Osteoblast (primary cell): ENCODE measurements at regions not wholly inside any gene's neighbourhood (a gene's known extent, or its start where the extent isn't known, plus 50 kb on each side); places are given as distances from the start of the nearest gene placed in this dataset.

Source experiments
- DNase-seq: peaks from one replicate; pipeline ENCODE4 v3.0.0; 2011; ENCODE audit warnings: low spot score, mixed read lengths; ENCODE audit not compliant: insufficient read length; ENCODE audit errors: missing footprints
- H2AFZ ChIP-seq: 2 replicates; pipeline ENCODE4 v1.6.0; 2011; ENCODE audit warnings: mild to moderate bottlenecking, low read length
- H3K27ac ChIP-seq: 2 replicates; pipeline ENCODE4 v1.5.1; 2011; ENCODE audit warnings: mild to moderate bottlenecking, low read depth, low read length, moderate library complexity
- H3K27me3 ChIP-seq: 2 replicates; pipeline ENCODE4 v1.6.0; 2012; ENCODE audit warnings: mild to moderate bottlenecking, control low read depth, inconsistent platforms, low read length, moderate library complexity; ENCODE audit not compliant: insufficient read depth
- H3K36me3 ChIP-seq: 2 replicates; pipeline ENCODE4 v1.5.1; 2011; ENCODE audit warnings: mild to moderate bottlenecking, low read length, control low read depth, moderate library complexity; ENCODE audit not compliant: insufficient read depth
- H3K4me1 ChIP-seq: 2 replicates; pipeline ENCODE4 v1.5.1; 2011; ENCODE audit warnings: mild to moderate bottlenecking, low read length, control low read depth, moderate library complexity; ENCODE audit not compliant: insufficient read depth
- H3K4me2 ChIP-seq: 2 replicates; pipeline ENCODE4 v1.6.0; 2011; ENCODE audit warnings: mild to moderate bottlenecking, low read length; ENCODE audit not compliant: insufficient read depth
- H3K4me3 ChIP-seq: fragments of 200-600 bp; sonication (generic); 3 replicates; pipeline ENCODE4 v1.5.1; 2012; ENCODE audit warnings: mild to moderate bottlenecking, low read length, inconsistent platforms; ENCODE audit not compliant: insufficient read depth
- H3K79me2 ChIP-seq: 2 replicates; pipeline ENCODE4 v1.6.0; 2012; ENCODE audit warnings: mild to moderate bottlenecking, low read length, control low read depth, inconsistent platforms; ENCODE audit not compliant: insufficient read depth
- H3K9me3 ChIP-seq: 2 replicates; pipeline ENCODE4 v1.5.1; 2011; ENCODE audit warnings: low read depth, low read length, control low read depth
- H4K20me1 ChIP-seq: 2 replicates; pipeline ENCODE4 v1.6.0; 2012; ENCODE audit warnings: mild to moderate bottlenecking, low read length, control low read depth; ENCODE audit not compliant: insufficient read depth
- CTCF ChIP-seq: IDR thresholded peaks from 2 replicates; pipeline ENCODE4 v1.5.1; 2011; ENCODE audit warnings: mild to moderate bottlenecking, low read depth, low read length, moderate library complexity; ENCODE audit errors: extremely low read depth

DNA sequence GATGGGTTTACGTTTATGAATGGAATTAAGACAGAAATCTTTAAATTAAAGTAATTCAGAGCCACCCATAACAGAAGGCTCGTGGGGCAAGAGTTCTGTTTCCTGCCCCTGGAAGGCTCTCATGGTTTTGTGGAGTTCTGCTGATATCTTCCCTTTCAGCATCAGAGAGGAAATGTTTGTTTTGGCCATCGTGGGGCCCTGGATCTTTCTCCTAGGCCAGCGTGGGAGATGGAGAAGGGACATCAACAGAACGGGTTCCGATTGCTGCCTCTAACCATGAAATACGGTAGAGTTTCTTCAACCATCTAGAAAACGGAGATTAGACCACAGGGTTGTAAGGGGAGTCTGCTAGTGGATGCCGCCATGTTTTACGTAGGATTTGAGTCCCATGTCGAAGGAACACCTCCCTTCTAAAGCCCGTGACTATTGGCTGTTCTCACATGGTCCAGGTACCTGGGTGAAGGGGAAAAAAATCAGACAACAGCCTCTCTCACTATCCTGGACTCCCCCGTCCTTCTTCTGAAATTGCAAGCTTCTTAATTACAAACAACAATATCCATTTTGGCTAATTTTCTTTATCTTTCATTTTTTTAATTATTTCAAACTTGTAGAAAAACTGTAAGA is 169.1 kb upstream of the CELF2 start:
- no peak overlapping the region for H2AFZ ChIP-seq
- no peaks in the 10 kb centered on the region for H3K36me3 ChIP-seq
- TF ChIP-seq CTCF, result no peak
- H3K27me3 ChIP-seq, result peaks cover 4% of the 10 kb centered on the region
- no peak overlapping the region for H3K27ac ChIP-seq
- no peaks in the 10 kb centered on the region for H3K9me3 ChIP-seq
- H3K4me3 ChIP-seq, result no peak overlapping the region
- H3K4me1 ChIP-seq, result no peaks in the 10 kb centered on the region
- H3K4me2 ChIP-seq, result no peak overlapping the region
- H4K20me1 ChIP-seq, result no peaks in the 10 kb centered on the region
- H3K79me2 ChIP-seq, result no peaks in the 10 kb centered on the region
- no peak for DNase-seq

GRCh38 chr10:10849306-10849705 is 168.4 kb upstream of the CELF2 start:
- Histone ChIP-seq H3K27ac (no peak overlapping the region), H3K79me2 (no peaks in the 10 kb centered on the region), H3K4me2 (no peak overlapping the region), H2AFZ (no peak overlapping the region), H3K27me3 (peaks cover 4% of the 10 kb centered on the region), H3K9me3 (no peaks in the 10 kb centered on the region), H3K36me3 (no peaks in the 10 kb centered on the region), H4K20me1 (no peaks in the 10 kb centered on the region), H3K4me3 (no peak overlapping the region), H3K4me1 (no peaks in the 10 kb centered on the region)
- no peak for TF ChIP-seq CTCF
- DNase-seq, result no peak

- H3K4me3 ChIP-seq, result no peak overlapping the region
- no peak for DNase-seq
- H2AFZ ChIP-seq, result no peak overlapping the region
- no peak overlapping the region for H3K4me2 ChIP-seq
- H4K20me1 ChIP-seq, result no peaks in the 10 kb centered on the region
- no peaks in the 10 kb centered on the region for H3K27me3 ChIP-seq
- no peak for TF ChIP-seq CTCF
- H3K9me3 ChIP-seq, result no peaks in the 10 kb centered on the region
- no peaks in the 10 kb centered on the region for H3K79me2 ChIP-seq
- H3K4me1 ChIP-seq, result no peaks in the 10 kb centered on the region
- H3K36me3 ChIP-seq, result no peaks in the 10 kb centered on the region
- no peak overlapping the region for H3K27ac ChIP-seq
Observed at GRCh38 chr10:10850214-10850613, 167.5 kb upstream of the CELF2 start.

GRCh38 chr10:10852464-10852863 is 165.2 kb upstream of the CELF2 start:
- Histone ChIP-seq H3K27me3 (no peaks in the 10 kb centered on the region), H3K4me1 (no peaks in the 10 kb centered on the region), H3K27ac (no peak overlapping the region), H4K20me1 (no peaks in the 10 kb centered on the region), H3K79me2 (no peaks in the 10 kb centered on the region), H2AFZ (no peak overlapping the region), H3K4me3 (no peak overlapping the region), H3K9me3 (no peaks in the 10 kb centered on the region), H3K36me3 (no peaks in the 10 kb centered on the region), H3K4me2 (no peak overlapping the region)
- no peak for TF ChIP-seq CTCF
- DNase-seq, result no peak
